NCI-H1417 (cell line): ENCODE measurements at regions not wholly inside any gene's neighbourhood (a gene's known extent, or its start where the extent isn't known, plus 50 kb on each side); places are given as distances from the start of the nearest gene placed in this dataset.

ENCODE experiments used
- DNase-seq, 3 experiments: peaks; one replicate each; lab custom pipeline; 2025; lab: John Stamatoyannopoulos, UW

GRCh38 chr11:87425391-87425790 lies 387.7 kb downstream of the TMEM135 start:
- no peak for DNase-seq

GRCh38 chr11:87423161-87423560 lies 385.4 kb downstream of the TMEM135 start:
- no peak for DNase-seq

GRCh38 chr11:87422566-87422965 lies 384.8 kb downstream of the TMEM135 start:
- no peak for DNase-seq

DNA sequence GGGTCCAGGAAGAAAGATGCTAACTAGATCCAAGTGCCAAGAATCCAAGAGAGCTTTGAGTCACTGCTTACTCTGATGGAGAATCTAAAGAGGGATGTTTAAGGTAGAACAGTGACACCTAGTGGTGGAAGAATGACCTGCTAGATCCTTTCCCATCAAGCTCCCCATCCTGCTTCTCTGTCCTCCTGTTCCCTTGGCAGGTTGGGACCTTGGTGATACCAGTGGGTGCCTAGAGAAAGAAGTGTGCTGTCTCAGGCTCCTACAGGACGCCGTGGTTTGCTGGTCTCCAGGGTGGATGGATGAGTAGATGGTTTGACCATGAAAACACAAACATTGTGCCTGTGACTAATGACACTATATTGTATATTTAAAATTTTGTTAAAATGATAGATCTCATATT lies 383.7 kb downstream of the TMEM135 start:
- peak; percentile 64 to 88 (median 82) for DNase-seq

DNA sequence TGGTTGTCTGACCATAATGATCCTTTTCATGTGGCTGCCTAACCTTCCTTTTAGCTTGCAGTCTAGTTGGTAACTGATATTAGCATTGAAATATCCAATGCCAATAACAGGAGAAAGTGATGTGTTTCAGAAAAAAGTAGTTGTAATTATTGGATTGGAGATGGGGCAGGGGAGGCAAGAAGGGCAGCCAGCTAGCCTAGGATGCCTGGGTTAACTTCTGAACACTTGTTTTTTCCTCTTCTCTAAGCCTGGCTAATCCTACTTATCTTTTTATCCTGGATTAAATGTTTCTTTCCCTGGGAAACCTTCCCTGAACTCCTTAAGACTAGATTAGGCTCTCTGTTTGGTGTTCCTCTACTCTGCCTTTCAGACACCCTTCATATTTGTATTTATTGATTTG lies 380.2 kb downstream of the TMEM135 start:
- DNase-seq: no peak

DNA sequence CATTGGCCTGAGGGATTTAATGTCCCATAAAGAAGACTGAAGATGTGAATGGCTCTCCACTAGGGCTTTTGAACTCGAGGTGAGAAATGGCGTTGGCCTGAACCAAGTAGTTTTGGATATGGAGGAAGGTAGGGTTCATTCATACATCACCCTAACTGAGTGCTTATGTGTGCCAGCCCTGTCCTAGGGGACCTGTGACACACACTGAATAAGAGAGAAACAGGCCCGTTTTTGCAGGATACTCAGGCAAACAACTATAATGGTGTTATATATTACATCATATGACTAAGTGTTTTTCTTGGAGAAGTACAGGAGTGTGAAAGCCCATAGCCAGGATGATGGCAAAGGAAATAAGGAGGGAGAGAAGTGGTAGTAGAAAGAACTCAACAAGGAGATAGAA lies 368.1 kb downstream of the TMEM135 start:
- DNase-seq: no peak

DNA sequence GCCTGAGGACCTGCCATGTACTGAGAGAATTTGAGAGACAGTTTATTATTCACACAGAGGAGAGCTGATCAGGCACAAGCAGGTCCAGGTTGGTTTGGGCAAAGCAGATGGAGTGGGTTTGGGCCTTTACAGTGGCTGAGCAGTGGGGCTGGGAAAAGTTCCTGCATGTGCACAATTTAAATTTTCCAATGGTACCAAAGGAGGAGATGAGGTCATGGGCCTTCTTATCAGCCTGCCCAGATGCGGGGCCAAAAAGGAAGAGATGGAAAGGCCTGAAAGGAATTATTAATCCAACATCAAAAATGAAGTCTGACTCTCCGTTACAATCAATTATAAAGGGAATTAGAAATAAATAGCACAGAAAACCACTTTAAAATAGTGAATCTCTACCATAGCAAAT lies 367.6 kb downstream of the TMEM135 start:
- DNase-seq: no peak

DNA sequence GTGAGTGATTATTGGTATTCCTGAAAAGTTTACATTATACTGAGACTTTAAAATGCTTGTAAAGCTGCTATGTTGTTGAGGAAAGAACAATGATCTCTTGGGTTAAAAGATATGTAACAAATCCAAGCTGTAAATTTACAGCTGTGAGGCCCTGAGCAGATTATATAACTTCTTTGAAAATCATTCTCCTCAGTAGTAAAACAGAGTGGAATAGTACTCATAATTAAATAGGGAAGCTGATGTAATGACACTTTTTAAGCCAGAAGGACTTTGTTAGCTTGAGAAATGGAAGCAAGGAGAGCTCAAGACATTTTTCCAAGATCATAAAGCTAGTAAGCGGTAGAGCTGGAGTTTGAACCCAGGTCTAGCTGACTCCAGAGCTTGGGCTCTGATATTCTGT lies 363.9 kb downstream of the TMEM135 start:
- DNase-seq: no peak

GRCh38 chr11:87399341-87399740 lies 361.6 kb downstream of the TMEM135 start:
- no peak for DNase-seq

- no peak for DNase-seq
Measured at GRCh38 chr11:87398931-87399330, 361.2 kb downstream of the TMEM135 start.

DNA sequence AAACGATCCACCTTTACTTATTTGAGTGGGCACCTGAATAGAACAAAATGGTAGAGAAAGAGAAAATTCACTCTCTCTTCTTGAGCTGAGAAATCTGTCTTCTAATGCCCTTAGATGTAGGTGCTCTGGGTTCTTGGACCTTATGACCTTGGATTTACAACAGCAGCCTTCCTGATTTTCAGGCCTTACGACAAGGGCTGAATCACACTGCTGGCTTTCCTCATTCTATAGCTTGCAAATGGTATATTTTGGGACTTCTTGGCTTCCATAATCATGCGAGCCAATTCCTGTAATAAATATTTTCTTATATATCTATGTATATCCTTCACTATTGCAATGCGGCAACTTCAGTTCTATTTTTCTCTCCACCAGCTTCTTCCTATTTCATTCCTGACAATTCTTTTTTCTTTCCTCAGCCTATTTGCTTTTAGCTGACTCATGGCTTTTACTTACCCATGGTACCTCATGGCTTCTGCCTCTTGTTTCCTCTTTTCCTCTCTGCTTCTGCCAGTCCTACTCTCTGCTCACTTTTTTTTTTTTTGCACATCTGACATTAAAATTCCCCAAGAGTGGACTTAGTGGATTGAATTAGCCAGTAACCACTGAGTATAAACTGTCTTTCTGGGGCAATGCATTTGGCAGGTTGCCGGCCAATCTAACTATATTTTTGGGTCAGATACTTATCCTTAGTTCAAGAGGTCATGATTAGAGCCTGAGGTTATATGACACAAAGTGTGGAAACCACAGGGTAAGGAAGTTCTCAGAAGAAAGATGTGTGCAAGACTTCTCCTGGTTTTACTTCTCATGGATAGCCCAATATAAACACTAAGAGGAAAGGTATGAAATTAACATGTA lies 359.5 kb downstream of the TMEM135 start:
- no peak for DNase-seq

DNA sequence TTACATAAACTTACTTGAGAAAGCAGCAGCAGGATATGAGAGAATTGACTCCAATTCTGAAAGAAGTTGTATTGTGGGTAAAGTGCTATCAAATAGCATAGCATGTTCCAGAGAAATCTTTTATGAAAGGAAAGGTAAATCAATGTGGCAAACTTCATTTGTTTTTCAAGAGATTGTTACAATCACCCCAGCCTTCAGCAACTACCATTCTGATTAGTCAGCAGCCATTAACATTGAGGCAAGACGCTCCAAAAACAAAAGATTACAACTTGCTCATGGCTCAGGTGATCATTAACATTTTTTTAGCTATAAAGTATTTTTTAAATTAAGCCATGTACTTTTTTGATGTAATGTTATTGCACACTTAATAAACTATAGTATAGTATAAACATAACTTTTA lies 357.2 kb downstream of the TMEM135 start:
- DNase-seq: no peak

DNA sequence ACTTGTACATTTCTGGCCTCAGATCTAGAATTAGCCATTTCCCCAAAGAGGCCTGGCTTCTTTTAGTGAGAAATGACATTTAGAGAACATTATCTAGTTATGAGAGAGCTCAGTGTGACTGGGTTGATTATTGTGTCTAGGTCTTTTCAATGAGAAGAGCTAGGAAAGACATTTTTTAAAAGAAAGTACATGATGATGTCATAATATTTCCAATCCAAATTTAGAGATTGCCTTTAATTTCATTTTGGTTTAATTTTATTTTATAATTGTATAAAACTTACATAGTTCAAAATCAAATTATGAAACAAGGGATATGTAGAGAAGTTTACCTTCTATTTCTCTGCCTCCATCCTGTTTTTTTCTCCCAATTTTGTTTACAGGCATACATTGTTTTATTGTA lies 354.9 kb downstream of the TMEM135 start:
- no peak for DNase-seq

DNA sequence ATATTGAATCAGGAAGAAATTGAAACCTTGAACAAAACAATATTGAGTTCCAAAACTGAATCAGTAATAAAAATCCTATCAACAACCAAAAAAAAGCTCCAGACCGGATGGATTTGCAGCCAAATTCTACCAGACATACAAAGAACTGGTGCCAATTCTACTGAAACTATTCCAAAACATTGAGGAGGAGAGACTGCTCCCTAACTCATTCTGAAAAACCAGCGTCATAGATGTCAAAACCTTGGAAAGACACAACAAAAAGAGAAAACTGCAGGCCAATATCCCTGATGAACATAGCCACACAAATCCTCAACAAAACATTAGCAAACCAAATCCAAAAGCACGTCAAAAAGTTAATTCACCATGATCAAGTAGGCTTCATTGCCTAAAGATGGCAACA lies 353.8 kb downstream of the TMEM135 start:
- no peak for DNase-seq

GRCh38 chr11:87384078-87384729 lies 346.5 kb downstream of the TMEM135 start:
- no peak for DNase-seq

DNA sequence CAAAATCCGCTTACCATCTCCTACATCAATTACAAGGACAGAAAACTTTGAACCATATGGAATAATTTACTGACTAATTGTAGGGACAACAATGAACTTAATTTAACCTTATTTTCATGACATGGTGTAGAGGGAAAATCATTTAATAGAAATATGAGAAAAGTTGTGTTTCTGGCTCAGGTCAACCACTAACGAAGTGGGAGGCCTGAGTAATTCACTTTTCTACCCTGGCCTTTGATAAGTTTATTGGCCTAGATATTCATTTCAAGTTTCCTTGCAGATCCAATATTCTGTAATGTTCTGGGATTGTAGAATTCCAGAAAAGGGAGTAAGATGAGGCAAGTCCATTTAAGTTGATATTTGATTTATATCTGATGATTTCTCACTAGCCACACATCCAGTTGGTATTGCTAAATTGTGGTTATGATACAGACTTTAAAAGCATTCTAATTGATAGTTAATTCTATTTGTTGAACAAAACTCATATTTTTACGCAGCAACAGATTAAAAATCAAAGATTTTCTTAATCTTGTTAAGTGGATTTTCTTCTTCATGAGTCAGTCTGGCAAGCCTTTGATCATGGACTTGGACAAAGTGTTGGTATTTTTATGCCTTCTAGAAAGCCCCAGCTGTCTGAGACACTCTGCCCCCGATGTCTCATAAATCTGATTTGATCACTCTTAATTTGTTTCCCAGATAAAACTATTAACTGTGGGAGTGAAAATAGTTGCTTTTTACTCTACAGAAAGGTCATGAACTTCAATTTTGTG lies 336.5 kb downstream of the TMEM135 start:
- DNase-seq: no peak
